ENCODE measurements at regions not wholly inside any gene's neighbourhood (a gene's known extent, or its start where the extent isn't known, plus 50 kb on each side); places are given as distances from the start of the nearest gene placed in this dataset.

GRCh38 chr3:76855451-76855850 is 184.4 kb upstream of the ROBO2 start:
- no CpG with 5 or more reads among the region's 2 CpGs for WGBS (ENCODE audit: insufficient coverage)
- CTCF ChIA-PET: no interaction called here
- peaks cover 3% of the 10 kb centered on the region for H3K9me3 Mint-ChIP-seq (ENCODE audit: insufficient read depth)
- no peaks in the 10 kb centered on the region for H3K27me3 Mint-ChIP-seq
- intact Hi-C loops (cut with micrococcal nuclease): no loop called here
- no peaks in the 10 kb centered on the region for H3K4me1 Mint-ChIP-seq
- H3K9me3 ChIP-seq (ENCODE audit: control extremely low read depth in 1 of 3, control insufficient read depth in 2 of 3, insufficient read depth in 1 of 3, low read length in 2 of 3): peaks cover 0 to 5% (median 0%) of the 10 kb centered on the region in 3 donors
- ATAC-seq (ENCODE audit: low read depth) (no peak), DNase-seq (no peak)
- no peak overlapping the region for H3K27ac Mint-ChIP-seq
- no peak overlapping the region for H2AFZ ChIP-seq (ENCODE audit: insufficient read depth, low read depth, low read length, poor library complexity, severe bottlenecking)
- H3K27me3 ChIP-seq (replicated peaks in 1 of 4; ENCODE audit: control extremely low read depth in 1 of 4, control insufficient read depth in 3 of 4, insufficient read depth in 4 of 4, low read length in 3 of 4): no peaks in the 10 kb centered on the region
- TF ChIP-seq, protein P1, sequence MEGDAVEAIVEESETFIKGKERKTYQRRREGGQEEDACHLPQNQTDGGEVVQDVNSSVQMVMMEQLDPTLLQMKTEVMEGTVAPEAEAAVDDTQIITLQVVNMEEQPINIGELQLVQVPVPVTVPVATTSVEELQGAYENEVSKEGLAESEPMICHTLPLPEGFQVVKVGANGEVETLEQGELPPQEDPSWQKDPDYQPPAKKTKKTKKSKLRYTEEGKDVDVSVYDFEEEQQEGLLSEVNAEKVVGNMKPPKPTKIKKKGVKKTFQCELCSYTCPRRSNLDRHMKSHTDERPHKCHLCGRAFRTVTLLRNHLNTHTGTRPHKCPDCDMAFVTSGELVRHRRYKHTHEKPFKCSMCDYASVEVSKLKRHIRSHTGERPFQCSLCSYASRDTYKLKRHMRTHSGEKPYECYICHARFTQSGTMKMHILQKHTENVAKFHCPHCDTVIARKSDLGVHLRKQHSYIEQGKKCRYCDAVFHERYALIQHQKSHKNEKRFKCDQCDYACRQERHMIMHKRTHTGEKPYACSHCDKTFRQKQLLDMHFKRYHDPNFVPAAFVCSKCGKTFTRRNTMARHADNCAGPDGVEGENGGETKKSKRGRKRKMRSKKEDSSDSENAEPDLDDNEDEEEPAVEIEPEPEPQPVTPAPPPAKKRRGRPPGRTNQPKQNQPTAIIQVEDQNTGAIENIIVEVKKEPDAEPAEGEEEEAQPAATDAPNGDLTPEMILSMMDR (IDR thresholded peaks at IDR 0.05): no peak
- no peak for TF ChIP-seq EZH2 (IDR thresholded peaks at IDR 0.05; ENCODE audit: borderline replicate concordance, insufficient read depth, low read depth, low read length, poor library complexity, severe bottlenecking)
- no peak overlapping the region for H3K9ac ChIP-seq (ENCODE audit: low read length)
- H3K4me1 ChIP-seq (ENCODE audit: control insufficient read depth in 2 of 2, insufficient read depth in 2 of 2, low read length in 2 of 2): no peaks in the 10 kb centered on the region
- H4K20me1 ChIP-seq (ENCODE audit: control insufficient read depth, insufficient read depth, low read length, poor library complexity, severe bottlenecking): no peaks in the 10 kb centered on the region
- no peak overlapping the region for H3K27ac ChIP-seq (ENCODE audit: low read length in 2 of 2)
- H3K4me3 ChIP-seq (ENCODE audit: control extremely low read depth in 1 of 5, extremely low read depth in 1 of 5, insufficient read depth in 1 of 5, low read depth in 2 of 5, low read length in 4 of 5): no peak overlapping the region
- POLR2A ChIA-PET: no interaction called here
- no peak overlapping the region for H3K4me3 Mint-ChIP-seq
- no peaks in the 10 kb centered on the region for H3K36me3 ChIP-seq (replicated peaks in 1 of 2; ENCODE audit: control extremely low read depth in 1 of 2, control insufficient read depth in 1 of 2, extremely low read depth in 1 of 2, insufficient read depth in 2 of 2, low read length in 1 of 2)
- no peaks in the 10 kb centered on the region for H3K79me2 ChIP-seq (ENCODE audit: control insufficient read depth, insufficient read depth, low read length)
- H3K4me2 ChIP-seq (replicated peaks; ENCODE audit: low read depth, low read length, poor library complexity, severe bottlenecking): no peak overlapping the region

DNA sequence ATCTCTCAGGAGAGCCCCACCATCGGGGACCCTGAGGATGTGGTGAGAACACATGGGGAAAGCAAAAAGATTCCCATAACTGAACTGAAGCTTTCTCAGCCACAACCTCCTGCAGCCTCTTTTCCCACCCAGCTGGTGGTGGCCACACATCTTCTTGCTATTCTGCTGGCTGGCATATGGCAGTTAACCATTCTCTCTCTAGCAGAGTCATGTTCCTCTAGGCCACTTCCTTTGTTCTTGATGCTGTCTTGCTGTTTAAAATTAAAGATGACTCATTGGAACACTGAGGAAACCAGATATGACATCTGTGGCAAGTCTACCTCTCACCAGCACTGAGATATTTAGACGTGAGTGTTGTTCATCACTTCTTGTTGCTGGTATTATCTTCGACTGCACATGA is 180.3 kb upstream of the ROBO2 start:
- WGBS (ENCODE audit: insufficient coverage): 60% methylated on average over 1 of the region's 3 CpGs
- no peak overlapping the region for H3K27ac ChIP-seq (ENCODE audit: low read length in 2 of 2)
- no peak overlapping the region for H2AFZ ChIP-seq (ENCODE audit: insufficient read depth, low read depth, low read length, poor library complexity, severe bottlenecking)
- ATAC-seq (ENCODE audit: low read depth) (no peak), DNase-seq (no peak)
- no peaks in the 10 kb centered on the region for H3K4me1 ChIP-seq (ENCODE audit: control insufficient read depth in 2 of 2, insufficient read depth in 2 of 2, low read length in 2 of 2)
- Mint-ChIP-seq H3K9me3 (ENCODE audit: insufficient read depth) (peaks cover 1% of the 10 kb centered on the region), H3K27me3 (no peaks in the 10 kb centered on the region), H3K4me1 (no peaks in the 10 kb centered on the region), H3K27ac (no peak overlapping the region), H3K4me3 (no peak overlapping the region)
- H4K20me1 ChIP-seq (ENCODE audit: control insufficient read depth, insufficient read depth, low read length, poor library complexity, severe bottlenecking): no peaks in the 10 kb centered on the region
- peaks cover 0 to 5% (median 0%) of the 10 kb centered on the region in 3 donors for H3K9me3 ChIP-seq (ENCODE audit: control extremely low read depth in 1 of 3, control insufficient read depth in 2 of 3, insufficient read depth in 1 of 3, low read length in 2 of 3)
- no peak overlapping the region for H3K4me2 ChIP-seq (replicated peaks; ENCODE audit: low read depth, low read length, poor library complexity, severe bottlenecking)
- H3K27me3 ChIP-seq (replicated peaks in 1 of 4; ENCODE audit: control extremely low read depth in 1 of 4, control insufficient read depth in 3 of 4, insufficient read depth in 4 of 4, low read length in 3 of 4): no peaks in the 10 kb centered on the region
- CTCF ChIA-PET: no interaction called here
- TF ChIP-seq, protein P1 (IDR thresholded peaks at IDR 0.05): no peak
- no peak for TF ChIP-seq EZH2 (IDR thresholded peaks at IDR 0.05; ENCODE audit: borderline replicate concordance, insufficient read depth, low read depth, low read length, poor library complexity, severe bottlenecking)
- intact Hi-C loops (cut with micrococcal nuclease): no loop called here
- no peaks in the 10 kb centered on the region for H3K79me2 ChIP-seq (ENCODE audit: control insufficient read depth, insufficient read depth, low read length)
- H3K4me3 ChIP-seq (ENCODE audit: control extremely low read depth in 1 of 5, extremely low read depth in 1 of 5, insufficient read depth in 1 of 5, low read depth in 2 of 5, low read length in 4 of 5): no peak overlapping the region
- no peaks in the 10 kb centered on the region for H3K36me3 ChIP-seq (replicated peaks in 1 of 2; ENCODE audit: control extremely low read depth in 1 of 2, control insufficient read depth in 1 of 2, extremely low read depth in 1 of 2, insufficient read depth in 2 of 2, low read length in 1 of 2)
- POLR2A ChIA-PET: no interaction called here
- no peak overlapping the region for H3K9ac ChIP-seq (ENCODE audit: low read length)
